Glomerular endothelial cell (primary cell): ENCODE measurements at regions not wholly inside any gene's neighbourhood (a gene's known extent, or its start where the extent isn't known, plus 50 kb on each side); places are given as distances from the start of the nearest gene placed in this dataset.

ENCODE experiments used
- DNase-seq: peaks from one replicate; pipeline ENCODE4 v3.0.0-alpha.2; 2011; ENCODE audit warnings: low read depth, low spot score; ENCODE audit errors: extremely low read depth

GRCh38 chr4:89379511-89380044 lies 72.0 kb upstream of the GPRIN3 start:
- peak; percentile 78 for DNase-seq

GRCh38 chr4:89373394-89373793 lies 65.8 kb upstream of the GPRIN3 start:
- no peak for DNase-seq

GRCh38 chr4:89371614-89372013 lies 64.0 kb upstream of the GPRIN3 start:
- DNase-seq: no peak

- no peak for DNase-seq
These were observed 62.0 kb upstream of the GPRIN3 start for GRCh38 chr4:89369581-89369980.

- DNase-seq: no peak
These were observed 61.3 kb upstream of the GPRIN3 start for GRCh38 chr4:89368861-89369260.

- DNase-seq: no peak
These were observed 58.2 kb upstream of the GPRIN3 start for GRCh38 chr4:89365776-89366175.

GRCh38 chr4:89365375-89365774 lies 57.8 kb upstream of the GPRIN3 start:
- DNase-seq: no peak

GRCh38 chr4:89364541-89364940 lies 56.9 kb upstream of the GPRIN3 start:
- no peak for DNase-seq

- DNase-seq: no peak
These were observed 56.2 kb upstream of the GPRIN3 start for GRCh38 chr4:89363786-89364185.

- DNase-seq: no peak
These were observed 51.5 kb upstream of the GPRIN3 start for GRCh38 chr4:89358935-89359638.

- DNase-seq: no peak
These were observed 50.2 kb upstream of the GPRIN3 start for GRCh38 chr4:89357787-89358186.
